GM12873 (cell line): ENCODE measurements at regions not wholly inside any gene's neighbourhood (a gene's known extent, or its start where the extent isn't known, plus 50 kb on each side); places are given as distances from the start of the nearest gene placed in this dataset.

Source experiments
- CTCF ChIP-seq: IDR thresholded peaks from 2 replicates; pipeline ENCODE4 v1.5.1; 2012; ENCODE audit warnings: low read depth, mild to moderate bottlenecking, moderate library complexity, low read length, control low read depth; ENCODE audit not compliant: insufficient read depth; ENCODE audit errors: missing control alignments

DNA sequence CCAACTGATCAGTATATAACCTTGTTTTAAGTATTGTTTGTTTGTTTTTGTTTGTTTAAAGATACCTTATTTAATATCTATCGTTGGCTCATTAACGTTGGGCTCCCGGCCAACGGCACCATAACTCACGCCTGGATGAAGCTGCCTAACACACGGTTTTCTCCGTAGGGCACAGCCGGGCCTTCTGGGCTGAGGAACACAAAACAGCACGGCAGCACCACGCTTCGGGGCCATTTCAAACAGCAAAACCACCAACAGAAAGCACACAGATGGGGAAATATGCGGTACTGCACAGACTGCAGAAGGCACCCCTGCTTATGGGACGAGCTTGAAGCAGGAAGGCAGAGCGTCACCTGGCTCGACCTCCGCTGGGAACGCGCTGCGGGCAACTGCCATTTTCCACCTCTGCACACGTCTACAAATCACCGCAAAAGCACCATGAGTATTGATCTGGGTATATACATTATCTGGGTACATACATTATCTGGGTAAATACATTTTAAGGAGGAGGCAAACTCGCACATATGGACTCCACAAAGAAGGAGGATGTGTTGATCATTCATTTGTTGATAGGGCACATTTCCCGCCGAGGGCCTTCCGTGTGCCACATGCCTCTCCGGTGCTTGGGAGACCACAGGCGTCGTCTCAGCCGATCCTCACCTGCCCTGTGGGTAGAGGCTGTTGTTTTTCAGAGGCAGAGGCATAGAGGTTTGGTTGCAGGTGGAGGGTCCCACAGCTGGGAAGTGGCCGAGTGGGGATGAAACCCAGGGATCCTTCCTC is 123.7 kb upstream of the ATP2B2 start:
- TF ChIP-seq CTCF, result no peak

DNA sequence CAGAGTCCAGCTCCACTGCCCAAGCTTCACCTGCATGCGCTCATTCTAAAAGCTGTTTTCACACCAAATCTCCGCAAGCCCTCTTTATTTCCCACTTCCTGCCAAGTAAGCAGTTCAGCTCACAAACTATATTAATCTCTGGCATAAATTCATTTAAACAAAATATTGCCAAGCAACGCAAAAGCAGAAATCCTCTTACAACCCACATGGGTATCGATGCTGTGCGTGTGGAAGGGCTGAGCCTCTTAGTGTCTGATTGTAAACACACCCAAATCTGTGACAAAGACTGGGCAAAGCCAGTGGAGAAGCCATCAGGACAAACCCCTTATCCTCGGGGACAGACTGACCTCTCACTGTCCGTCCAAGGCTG is 124.3 kb upstream of the ATP2B2 start:
- no peak for TF ChIP-seq CTCF

- TF ChIP-seq CTCF, result no peak
These were observed 125.8 kb upstream of the ATP2B2 start for GRCh38 chr3:10631224-10631623.

- TF ChIP-seq CTCF, result no peak
These were observed 126.7 kb upstream of the ATP2B2 start for GRCh38 chr3:10632125-10632524.

DNA sequence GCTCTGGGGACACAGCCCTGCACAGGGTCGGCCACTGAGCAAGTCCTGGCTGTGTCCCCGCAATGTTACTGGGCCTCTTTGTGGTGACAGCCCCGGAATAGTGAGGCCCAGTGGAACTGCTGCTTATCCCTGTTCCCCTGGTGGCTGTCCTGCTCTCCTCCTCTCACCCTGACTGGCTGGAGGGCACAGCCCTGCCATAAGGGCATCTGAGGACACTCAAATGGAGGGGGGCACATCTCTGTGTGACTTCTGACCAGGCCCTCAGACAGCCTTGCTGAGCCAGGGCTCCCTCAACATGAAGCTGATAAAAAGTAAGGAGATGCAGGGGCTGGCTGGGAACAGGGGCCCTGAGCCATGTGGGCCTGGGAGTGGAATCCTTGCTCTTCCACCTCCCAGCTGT is 127.4 kb upstream of the ATP2B2 start:
- TF ChIP-seq CTCF, result no peak

GRCh38 chr3:10635446-10636076 is 130.2 kb upstream of the ATP2B2 start:
- no peak for TF ChIP-seq CTCF

DNA sequence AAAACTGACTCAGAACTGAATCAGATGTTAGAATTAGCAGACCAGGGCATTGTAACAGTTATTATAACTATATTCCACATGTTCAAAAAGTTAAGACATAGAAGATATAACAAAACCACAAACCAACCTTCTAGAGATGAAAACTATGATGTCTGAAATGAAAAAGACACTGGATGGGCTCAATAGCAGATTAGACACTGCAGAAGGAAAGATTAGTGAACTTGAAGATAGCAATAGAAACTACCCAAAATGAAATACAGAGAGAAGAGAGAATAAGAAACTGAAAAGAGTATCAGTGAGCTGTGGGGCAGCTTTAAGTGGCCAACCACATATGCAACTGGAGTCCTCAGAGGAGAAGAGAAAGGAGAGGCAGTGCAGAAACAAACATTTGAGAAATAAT is 132.0 kb upstream of the ATP2B2 start:
- no peak for TF ChIP-seq CTCF
